Ishikawa (cell line): ENCODE measurements at regions not wholly inside any gene's neighbourhood (a gene's known extent, or its start where the extent isn't known, plus 50 kb on each side); places are given as distances from the start of the nearest gene placed in this dataset.

Source experiments
- CEBPB ChIP-seq: IDR thresholded peaks from 2 replicates; pipeline ENCODE4 v1.6.1; 2012
- CREB1 ChIP-seq: IDR thresholded peaks from 2 replicates; pipeline ENCODE4 v1.6.1; 2012; ENCODE audit warnings: low read depth
- EGR1 ChIP-seq: IDR thresholded peaks from 2 replicates; pipeline ENCODE4 v1.6.1; 2012
- EP300 ChIP-seq: IDR thresholded peaks from 2 replicates; pipeline ENCODE4 v1.6.1; 2012; ENCODE audit warnings: borderline replicate concordance
- FOXM1 ChIP-seq: IDR thresholded peaks from 2 replicates; pipeline ENCODE4 v1.6.1; 2012; ENCODE audit warnings: low read depth, borderline replicate concordance
- MAX ChIP-seq: IDR thresholded peaks from 2 replicates; pipeline ENCODE4 v1.6.1; 2012
- NFIC ChIP-seq: IDR thresholded peaks from 2 replicates; pipeline ENCODE4 v1.6.1; 2012
- RAD21 ChIP-seq: IDR thresholded peaks from 2 replicates; pipeline ENCODE4 v1.6.1; 2012; ENCODE audit warnings: low read depth
- REST ChIP-seq: IDR thresholded peaks from 2 replicates; pipeline ENCODE4 v1.6.1; 2012; ENCODE audit warnings: low read depth, mild to moderate bottlenecking
- TAF1 ChIP-seq: IDR thresholded peaks from 2 replicates; pipeline ENCODE4 v1.6.1; 2012; ENCODE audit warnings: low read depth, mild to moderate bottlenecking
- TCF12 ChIP-seq: IDR thresholded peaks from 2 replicates; pipeline ENCODE4 v1.6.1; 2012; ENCODE audit warnings: low read depth
- TEAD4 ChIP-seq: IDR thresholded peaks from 2 replicates; pipeline ENCODE4 v1.6.1; 2012
- USF1 ChIP-seq: IDR thresholded peaks from 2 replicates; pipeline ENCODE4 v1.6.1; 2012
- YY1 ChIP-seq: IDR thresholded peaks from 2 replicates; pipeline ENCODE4 v1.6.1; 2012; ENCODE audit warnings: low read depth
- ZBTB7A ChIP-seq: IDR thresholded peaks from 2 replicates; pipeline ENCODE4 v1.6.1; 2012; ENCODE audit warnings: low read depth

- TF ChIP-seq TCF12 (no peak), CREB1 (no peak), REST (no peak), CEBPB (no peak), USF1 (no peak), MAX (no peak), EGR1 (no peak), NFIC (no peak), RAD21 (no peak), FOXM1 (no peak), TAF1 (no peak), EP300 (no peak), TEAD4 (no peak), YY1 (no peak), ZBTB7A (no peak)
Measured at GRCh38 chr11:97514446-97514845, 1124.6 kb downstream of the JRKL start.

- TF ChIP-seq CEBPB (no peak), REST (no peak), NFIC (no peak), TAF1 (no peak), ZBTB7A (no peak), CREB1 (no peak)
Measured at GRCh38 chr11:97516688-97517087, 1126.9 kb downstream of the JRKL start.

- TF ChIP-seq NFIC = no peak
- TF ChIP-seq USF1 = no peak
- TF ChIP-seq FOXM1 = no peak
- TF ChIP-seq TAF1 = no peak
Measured at GRCh38 chr11:97525273-97525672, 1135.5 kb downstream of the JRKL start.

- TF ChIP-seq NFIC (no peak), MAX (no peak), TCF12 (no peak), CREB1 (no peak), TAF1 (no peak), CEBPB (no peak), RAD21 (no peak)
Measured at GRCh38 chr11:97537407-97538150, 1147.8 kb downstream of the JRKL start.

GRCh38 chr11:97544431-97544830 lies 1154.6 kb downstream of the JRKL start:
- TF ChIP-seq EP300 (no peak), TAF1 (no peak), NFIC (no peak), YY1 (no peak), TEAD4 (no peak), FOXM1 (no peak), MAX (no peak), CEBPB (no peak), RAD21 (no peak), ZBTB7A (no peak), CREB1 (no peak), USF1 (no peak), TCF12 (no peak), REST (no peak)
